ENCODE measurements at regions not wholly inside any gene's neighbourhood (a gene's known extent, or its start where the extent isn't known, plus 50 kb on each side); places are given as distances from the start of the nearest gene placed in this dataset.

GRCh38 chr5:121741156-121741555, 110.5 kb upstream of the FTMT start:
- ATAC-seq (no peak), DNase-seq (ENCODE audit: low read depth, low spot score) (no peak)
- Histone ChIP-seq H3K9ac (ENCODE audit: low read length) (no peak overlapping the region), H3K27me3 (ENCODE audit: insufficient read depth, low read length) (no peaks in the 10 kb centered on the region), H3K4me1 (ENCODE audit: control insufficient read depth in 1 of 2, insufficient read depth in 2 of 2, low read length in 2 of 2) (no peaks in the 10 kb centered on the region), H3K27ac (ENCODE audit: low read depth, low read length) (no peak overlapping the region), H3K79me2 (ENCODE audit: insufficient read depth, low read length) (no peaks in the 10 kb centered on the region), H4K20me1 (ENCODE audit: insufficient read depth) (no peaks in the 10 kb centered on the region), H3K9me3 (ENCODE audit: control insufficient read depth in 1 of 2, insufficient read depth in 1 of 2, low read depth in 1 of 2, low read length in 2 of 2) (no peaks in the 10 kb centered on the region), H3K4me3 (replicated peaks in 1 of 2; ENCODE audit: low read depth in 1 of 2, low read length in 2 of 2) (no peak overlapping the region), H3K9me2 (ENCODE audit: insufficient read depth) (no peaks in the 10 kb centered on the region), H3K4me2 (ENCODE audit: low read length) (no peak overlapping the region), H2AFZ (ENCODE audit: low read depth, low read length, poor library complexity, severe bottlenecking) (no peak overlapping the region), H3K36me3 (ENCODE audit: control insufficient read depth in 1 of 2, insufficient read depth in 2 of 2, low read length in 2 of 2) (no peaks in the 10 kb centered on the region)
- intact Hi-C loops (cut with micrococcal nuclease): no loop called here
- POLR2A ChIA-PET: no interaction called here
- CTCF ChIA-PET: no interaction called here
- RAD21 ChIA-PET (ENCODE audit: low non-redundant PET in 1 of 2, low total read pairs in 2 of 2, uncharacterized antibody in 2 of 2, unreplicated experiment in 2 of 2): no interaction called here
- no TSS peak for BruUV-seq (replicated peaks)
- TF ChIP-seq RAD21 (IDR thresholded peaks at IDR 0.05; ENCODE audit: low read depth): no peak
- no peak for TF ChIP-seq SRF (IDR thresholded peaks at IDR 0.05; ENCODE audit: low read depth)
- no peak for TF ChIP-seq TCF7L2 (IDR thresholded peaks at IDR 0.05; ENCODE audit: borderline replicate concordance, extremely low read depth, insufficient read depth, insufficient read length)
- no peak for TF ChIP-seq EZH2 (IDR thresholded peaks at IDR 0.05)
- no peak for TF ChIP-seq CBX3 (IDR thresholded peaks at IDR 0.05; ENCODE audit: low read depth)
- no peak for TF ChIP-seq CTCF (IDR thresholded peaks at IDR 0.05 in 2 of 3, conservative IDR thresholded peaks at IDR 0.05 in 1 of 3; ENCODE audit: borderline replicate concordance in 1 of 3, insufficient read depth in 1 of 3, low read depth in 2 of 3, low read length in 2 of 3)
- no peak for TF ChIP-seq ZFX (IDR thresholded peaks at IDR 0.05)

GRCh38 chr5:121744577-121744976, 107.1 kb upstream of the FTMT start:
- no peak for TF ChIP-seq TCF7L2 (IDR thresholded peaks at IDR 0.05; ENCODE audit: borderline replicate concordance, extremely low read depth, insufficient read depth, insufficient read length)
- TF ChIP-seq FOSL1 (IDR thresholded peaks at IDR 0.05; ENCODE audit: low read depth): no peak
- no peak for TF ChIP-seq SRF (IDR thresholded peaks at IDR 0.05; ENCODE audit: low read depth)
- no peak for TF ChIP-seq EZH2phosphoT487 (IDR thresholded peaks at IDR 0.05; ENCODE audit: borderline replicate concordance)
- no peak for TF ChIP-seq CEBPB (IDR thresholded peaks at IDR 0.05; ENCODE audit: low read depth)
- TF ChIP-seq ZBTB33 (IDR thresholded peaks at IDR 0.05; ENCODE audit: extremely low read depth, insufficient replicate concordance, low read length): no peak
- TF ChIP-seq ATF3 (IDR thresholded peaks at IDR 0.05): no peak
- no peak for TF ChIP-seq POLR2A (IDR thresholded peaks at IDR 0.05; ENCODE audit: borderline replicate concordance, extremely low read depth, insufficient read depth, insufficient read length)
- no peak for TF ChIP-seq REST (IDR thresholded peaks at IDR 0.05; ENCODE audit: low read depth)
- Histone ChIP-seq H3K9me2 (ENCODE audit: insufficient read depth) (no peaks in the 10 kb centered on the region), H3K9ac (ENCODE audit: low read length) (no peak overlapping the region), H3K79me2 (ENCODE audit: insufficient read depth, low read length) (no peaks in the 10 kb centered on the region), H3K4me3 (replicated peaks in 1 of 2; ENCODE audit: low read depth in 1 of 2, low read length in 2 of 2) (no peak overlapping the region), H3K27ac (ENCODE audit: low read depth, low read length) (no peak overlapping the region), H3K36me3 (ENCODE audit: control insufficient read depth in 1 of 2, insufficient read depth in 2 of 2, low read length in 2 of 2) (no peaks in the 10 kb centered on the region), H3K4me2 (ENCODE audit: low read length) (no peak overlapping the region), H2AFZ (ENCODE audit: low read depth, low read length, poor library complexity, severe bottlenecking) (no peak overlapping the region), H3K4me1 (ENCODE audit: control insufficient read depth in 1 of 2, insufficient read depth in 2 of 2, low read length in 2 of 2) (no peaks in the 10 kb centered on the region), H3K27me3 (ENCODE audit: insufficient read depth, low read length) (no peaks in the 10 kb centered on the region), H3K9me3 (ENCODE audit: control insufficient read depth in 1 of 2, insufficient read depth in 1 of 2, low read depth in 1 of 2, low read length in 2 of 2) (no peaks in the 10 kb centered on the region), H4K20me1 (ENCODE audit: insufficient read depth) (no peaks in the 10 kb centered on the region)
- no peak for ATAC-seq
- ChIA-PET POLR2A (no interaction called here), RAD21 (ENCODE audit: low non-redundant PET in 1 of 2, low total read pairs in 2 of 2, uncharacterized antibody in 2 of 2, unreplicated experiment in 2 of 2) (no interaction called here), CTCF (no interaction called here)
- no peak for DNase-seq (ENCODE audit: low read depth, low spot score)
- no TSS peak for BruUV-seq (replicated peaks)
- intact Hi-C loops (cut with micrococcal nuclease): no loop called here

Measured in HCT116 (cell line).